ENCODE measurements at regions not wholly inside any gene's neighbourhood (a gene's known extent, or its start where the extent isn't known, plus 50 kb on each side); places are given as distances from the start of the nearest gene placed in this dataset.

DNA sequence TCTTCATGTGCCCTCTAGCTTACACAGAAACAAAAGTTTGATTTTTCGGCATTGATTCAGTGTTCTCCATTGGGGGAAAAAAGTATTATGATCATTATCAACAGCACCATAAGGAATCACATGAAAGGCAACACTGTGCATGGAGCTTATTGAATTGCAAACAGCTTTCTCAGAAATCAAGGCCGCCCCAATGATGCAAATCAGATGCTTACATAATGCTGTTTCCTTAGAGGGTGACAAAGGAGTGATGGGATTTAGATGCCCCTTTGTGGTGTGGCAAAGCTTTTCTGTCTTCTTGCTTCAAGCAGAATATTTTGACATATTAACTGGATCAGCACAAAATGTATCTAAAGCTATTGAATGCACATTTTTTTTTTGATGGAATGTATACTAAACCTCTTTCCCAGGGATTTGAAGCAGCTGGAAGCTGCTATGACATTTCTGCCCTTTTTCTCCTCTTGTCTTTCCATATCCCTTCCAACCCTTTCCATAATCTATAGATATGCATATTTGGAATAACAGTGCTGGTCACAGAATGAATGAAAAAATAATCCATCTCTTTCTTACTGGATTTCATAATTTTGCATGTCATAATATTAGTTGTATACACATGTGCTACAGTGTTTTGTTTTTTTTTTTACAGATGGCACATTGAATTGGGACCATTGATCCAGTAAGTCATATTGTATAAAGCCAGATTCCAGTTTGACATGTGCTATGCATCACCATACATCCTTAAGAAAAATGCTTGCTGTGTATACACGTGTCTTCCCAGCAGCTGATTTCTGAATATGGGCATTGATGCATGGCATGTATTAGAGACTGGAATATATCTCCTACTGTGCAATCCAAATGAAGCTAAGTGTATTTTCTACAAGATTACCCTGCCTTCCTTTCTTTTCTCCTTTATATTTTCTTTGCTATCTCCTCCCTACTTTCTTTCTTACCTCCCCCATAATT lies 259.7 kb upstream of the DCN start:
- Histone ChIP-seq H4K20me1 (ENCODE audit: insufficient read depth, low read length) (no peaks in the 10 kb centered on the region), H2AFZ (ENCODE audit: low read depth, low read length) (no peak overlapping the region), H3K36me3 (replicated peaks; ENCODE audit: low read depth, low read length) (no peaks in the 10 kb centered on the region), H3K79me2 (ENCODE audit: low read length) (no peaks in the 10 kb centered on the region), H3K4me3 (ENCODE audit: low read length) (no peak overlapping the region), H3K27ac (ENCODE audit: low read length) (no peak overlapping the region), H3K4me2 (ENCODE audit: low read length) (no peak overlapping the region), H3K4me1 (ENCODE audit: low read length) (peaks cover 13% of the 10 kb centered on the region), H3K27me3 (ENCODE audit: low read depth, low read length) (no peaks in the 10 kb centered on the region), H3K9me3 (ENCODE audit: insufficient read depth, low read length) (no peaks in the 10 kb centered on the region), H3K9ac (ENCODE audit: low read length) (no peak overlapping the region)
- TF ChIP-seq EZH2phosphoT487 (IDR thresholded peaks at IDR 0.05; ENCODE audit: low read depth) (no peak), CTCF (IDR thresholded peaks at IDR 0.05; ENCODE audit: low read depth, low read length) (no peak)

GRCh38 chr12:91441246-91441645 lies 258.6 kb upstream of the DCN start:
- no peak overlapping the region for H3K9ac ChIP-seq (ENCODE audit: low read length)
- TF ChIP-seq EZH2phosphoT487 (IDR thresholded peaks at IDR 0.05; ENCODE audit: low read depth), result no peak
- no peak for TF ChIP-seq CTCF (IDR thresholded peaks at IDR 0.05; ENCODE audit: low read depth, low read length)
- no peaks in the 10 kb centered on the region for H3K9me3 ChIP-seq (ENCODE audit: insufficient read depth, low read length)
- H4K20me1 ChIP-seq (ENCODE audit: insufficient read depth, low read length), result no peaks in the 10 kb centered on the region
- no peak overlapping the region for H2AFZ ChIP-seq (ENCODE audit: low read depth, low read length)
- peaks cover 13% of the 10 kb centered on the region for H3K4me1 ChIP-seq (ENCODE audit: low read length)
- H3K36me3 ChIP-seq (replicated peaks; ENCODE audit: low read depth, low read length), result no peaks in the 10 kb centered on the region
- H3K79me2 ChIP-seq (ENCODE audit: low read length), result no peaks in the 10 kb centered on the region
- H3K27ac ChIP-seq (ENCODE audit: low read length), result no peak overlapping the region
- no peak overlapping the region for H3K4me2 ChIP-seq (ENCODE audit: low read length)
- H3K27me3 ChIP-seq (ENCODE audit: low read depth, low read length), result no peaks in the 10 kb centered on the region
- no peak overlapping the region for H3K4me3 ChIP-seq (ENCODE audit: low read length)

- no peaks in the 10 kb centered on the region for H3K9me3 ChIP-seq (ENCODE audit: insufficient read depth, low read length)
- H2AFZ ChIP-seq (ENCODE audit: low read depth, low read length), result no peak overlapping the region
- no peaks in the 10 kb centered on the region for H3K79me2 ChIP-seq (ENCODE audit: low read length)
- H3K4me1 ChIP-seq (ENCODE audit: low read length), result peaks cover 13% of the 10 kb centered on the region
- no peak overlapping the region for H3K27ac ChIP-seq (ENCODE audit: low read length)
- no peak overlapping the region for H3K4me2 ChIP-seq (ENCODE audit: low read length)
- H3K4me3 ChIP-seq (ENCODE audit: low read length), result no peak overlapping the region
- no peak for TF ChIP-seq CTCF (IDR thresholded peaks at IDR 0.05; ENCODE audit: low read depth, low read length)
- no peak for TF ChIP-seq EZH2phosphoT487 (IDR thresholded peaks at IDR 0.05; ENCODE audit: low read depth)
- no peaks in the 10 kb centered on the region for H4K20me1 ChIP-seq (ENCODE audit: insufficient read depth, low read length)
- no peak overlapping the region for H3K9ac ChIP-seq (ENCODE audit: low read length)
- no peaks in the 10 kb centered on the region for H3K27me3 ChIP-seq (ENCODE audit: low read depth, low read length)
- H3K36me3 ChIP-seq (replicated peaks; ENCODE audit: low read depth, low read length), result no peaks in the 10 kb centered on the region
Observed at GRCh38 chr12:91434081-91434480, 251.5 kb upstream of the DCN start.

DNA sequence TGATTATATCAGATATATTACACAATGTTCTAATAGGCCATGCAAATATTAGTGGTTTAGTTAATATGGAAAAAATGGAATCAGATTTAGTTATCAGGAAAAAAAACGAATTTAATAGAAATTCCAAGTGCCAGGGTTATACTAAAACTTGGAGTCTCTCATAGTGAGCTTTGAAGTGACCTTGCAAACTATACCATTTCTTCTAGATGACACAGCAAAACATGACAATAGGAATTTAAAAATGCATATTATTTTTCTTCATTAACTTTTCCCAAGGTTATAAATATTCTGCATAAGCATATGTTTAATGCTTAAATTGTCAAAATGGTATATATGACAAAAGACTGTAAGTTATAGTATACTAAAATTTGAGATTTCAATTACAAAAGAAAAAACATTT lies 250.1 kb upstream of the DCN start:
- no peaks in the 10 kb centered on the region for H3K27me3 ChIP-seq (ENCODE audit: low read depth, low read length)
- no peak overlapping the region for H2AFZ ChIP-seq (ENCODE audit: low read depth, low read length)
- H3K4me1 ChIP-seq (ENCODE audit: low read length), result peaks cover under 1% of the 10 kb centered on the region; the same call in 1 of the 2 replicates
- no peak for TF ChIP-seq CTCF (IDR thresholded peaks at IDR 0.05; ENCODE audit: low read depth, low read length)
- H3K4me3 ChIP-seq (ENCODE audit: low read length), result no peak overlapping the region
- no peak overlapping the region for H3K9ac ChIP-seq (ENCODE audit: low read length)
- no peak overlapping the region for H3K27ac ChIP-seq (ENCODE audit: low read length)
- H3K4me2 ChIP-seq (ENCODE audit: low read length), result no peak overlapping the region
- H3K79me2 ChIP-seq (ENCODE audit: low read length), result no peaks in the 10 kb centered on the region
- H4K20me1 ChIP-seq (ENCODE audit: insufficient read depth, low read length), result no peaks in the 10 kb centered on the region
- no peaks in the 10 kb centered on the region for H3K9me3 ChIP-seq (ENCODE audit: insufficient read depth, low read length)
- no peaks in the 10 kb centered on the region for H3K36me3 ChIP-seq (replicated peaks; ENCODE audit: low read depth, low read length)

Measured in OCI-LY3 (cell line).